ENCODE measurements at regions not wholly inside any gene's neighbourhood (a gene's known extent, or its start where the extent isn't known, plus 50 kb on each side); places are given as distances from the start of the nearest gene placed in this dataset.

- Histone ChIP-seq H3K4me3 (no peak overlapping the region), H3K4me1 (no peaks in the 10 kb centered on the region), H3K36me3 (no peaks in the 10 kb centered on the region), H3K27me3 (no peaks in the 10 kb centered on the region), H3K9me3 (no peaks in the 10 kb centered on the region), H3K27ac (no peak overlapping the region)
- DNase-seq, result no peak
- ATAC-seq, result no peak
- 36% methylated on average over 4 of the region's 5 CpGs for WGBS (ENCODE audit: insufficient coverage, low coverage, low lambda C conversion rate, missing lambda C conversion rate)
- intact Hi-C loops (cut with DNase I), result no loop called here
- TF ChIP-seq CTCF (IDR thresholded peaks at IDR 0.05) (no peak), POLR2A (IDR thresholded peaks at IDR 0.05) (no peak)
Measured at GRCh38 chr2:104698276-104698675, 155.6 kb upstream of the POU3F3 start.

GRCh38 chr2:104701411-104701911 lies 152.5 kb upstream of the POU3F3 start:
- intact Hi-C loops (cut with DNase I), result no loop called here
- Histone ChIP-seq H3K4me1 (no peaks in the 10 kb centered on the region), H3K4me3 (no peak overlapping the region), H3K36me3 (no peaks in the 10 kb centered on the region), H3K27ac (no peak overlapping the region), H3K27me3 (no peaks in the 10 kb centered on the region), H3K9me3 (no peaks in the 10 kb centered on the region)
- 69% methylated on average over 18 of the region's 19 CpGs for WGBS (ENCODE audit: insufficient coverage, low coverage, low lambda C conversion rate, missing lambda C conversion rate)
- DNase-seq (no peak), ATAC-seq (no peak)
- no peak for TF ChIP-seq POLR2A (IDR thresholded peaks at IDR 0.05)

- no peak for DNase-seq
- no peak overlapping the region for H3K27ac ChIP-seq
- no peak for TF ChIP-seq CTCF (IDR thresholded peaks at IDR 0.05)
- TF ChIP-seq POLR2A (IDR thresholded peaks at IDR 0.05), result no peak
- intact Hi-C loops (cut with DNase I), result no loop called here
- no peak overlapping the region for H3K4me3 ChIP-seq
- H3K9me3 ChIP-seq, result no peaks in the 10 kb centered on the region
- no peaks in the 10 kb centered on the region for H3K36me3 ChIP-seq
- no peaks in the 10 kb centered on the region for H3K4me1 ChIP-seq
- ATAC-seq, result no peak
- WGBS (ENCODE audit: insufficient coverage, low coverage, low lambda C conversion rate, missing lambda C conversion rate), result 53% methylated on average over 11 of the region's 11 CpGs
- no peaks in the 10 kb centered on the region for H3K27me3 ChIP-seq
Measured at GRCh38 chr2:104702031-104702850, 151.7 kb upstream of the POU3F3 start.

- Histone ChIP-seq H3K27ac (no peak overlapping the region), H3K4me1 (no peaks in the 10 kb centered on the region), H3K36me3 (no peaks in the 10 kb centered on the region), H3K27me3 (no peaks in the 10 kb centered on the region), H3K4me3 (no peak overlapping the region), H3K9me3 (no peaks in the 10 kb centered on the region)
- intact Hi-C loops (cut with DNase I), result no loop called here
- WGBS (ENCODE audit: insufficient coverage, low coverage, low lambda C conversion rate, missing lambda C conversion rate), result 67% methylated on average over 8 of the region's 8 CpGs
- no peak for ATAC-seq
- TF ChIP-seq CTCF (IDR thresholded peaks at IDR 0.05) (no peak), POLR2A (IDR thresholded peaks at IDR 0.05) (no peak)
- no peak for DNase-seq
Measured at GRCh38 chr2:104703669-104704068, 150.2 kb upstream of the POU3F3 start.

- intact Hi-C loops (cut with DNase I), result no loop called here
- Histone ChIP-seq H3K9me3 (no peaks in the 10 kb centered on the region), H3K4me1 (no peaks in the 10 kb centered on the region), H3K4me3 (no peak overlapping the region), H3K27me3 (no peaks in the 10 kb centered on the region), H3K36me3 (no peaks in the 10 kb centered on the region), H3K27ac (no peak overlapping the region)
- no peak for TF ChIP-seq CTCF (IDR thresholded peaks at IDR 0.05)
- DNase-seq (no peak), ATAC-seq (no peak)
- WGBS (ENCODE audit: insufficient coverage, low coverage, low lambda C conversion rate, missing lambda C conversion rate), result 63% methylated on average over 8 of the region's 16 CpGs
Measured at GRCh38 chr2:104704496-104705245, 149.2 kb upstream of the POU3F3 start.
